GM18517 (cell line): ENCODE measurements at regions not wholly inside any gene's neighbourhood (a gene's known extent, or its start where the extent isn't known, plus 50 kb on each side); places are given as distances from the start of the nearest gene placed in this dataset.
"Not testable (repeated sequence)": the region's sequence is repeated elsewhere in the genome, so short reads cannot be mapped to it uniquely, and the experiment has no call there.

Experiments used
- ATAC-seq: cut with Tn5 transposase; IDR thresholded peaks from one replicate; pipeline ENCODE4 v1.9.1; 2021; ENCODE audit warnings: mild to moderate bottlenecking, moderate library complexity; ENCODE audit not compliant: unreplicated experiment

DNA sequence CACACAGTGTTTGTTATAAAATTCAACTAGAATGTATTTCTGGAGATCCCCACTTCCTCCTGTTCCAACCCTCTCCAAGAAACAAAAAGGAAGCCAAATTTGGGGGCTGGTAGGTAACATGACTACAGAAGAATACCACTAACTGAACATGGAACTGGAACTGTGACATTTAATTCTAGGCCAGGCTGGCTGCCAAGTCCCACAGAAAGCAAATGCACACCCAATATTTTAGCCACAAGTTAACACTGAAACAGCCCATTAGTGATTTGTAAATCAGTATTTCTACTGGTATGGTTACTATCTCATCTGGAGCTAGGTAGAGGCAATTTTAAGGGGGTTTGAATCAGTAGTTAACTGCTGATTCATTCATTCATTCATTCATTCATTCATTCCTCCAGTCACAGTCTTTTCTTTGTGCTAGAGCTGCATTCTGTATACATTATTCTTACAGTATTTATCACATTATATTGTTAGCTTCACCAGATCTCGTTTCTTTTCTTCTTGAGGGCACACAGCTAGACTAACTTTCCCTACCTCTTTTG is 131.7 kb upstream of the GDNF start:
- ATAC-seq, result no peak

DNA sequence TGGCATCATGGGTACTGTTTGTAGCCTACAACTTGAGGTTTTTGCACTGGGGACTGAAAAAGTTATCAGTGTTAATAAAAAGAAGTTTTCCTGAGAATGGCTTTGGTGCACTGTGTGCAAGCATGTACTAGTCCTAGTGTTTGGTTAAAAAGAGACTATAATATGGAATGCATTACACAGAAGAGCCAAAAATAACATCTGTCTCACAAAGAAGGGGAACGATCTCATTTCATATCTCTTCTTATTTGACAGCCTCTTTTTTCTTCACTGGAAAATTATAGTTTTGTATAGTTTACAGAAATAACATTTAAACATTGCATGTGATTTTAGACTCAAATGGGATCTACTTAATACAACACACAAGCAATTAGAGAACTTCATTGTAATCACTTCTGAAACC is 127.0 kb upstream of the GDNF start:
- ATAC-seq, result no peak

DNA sequence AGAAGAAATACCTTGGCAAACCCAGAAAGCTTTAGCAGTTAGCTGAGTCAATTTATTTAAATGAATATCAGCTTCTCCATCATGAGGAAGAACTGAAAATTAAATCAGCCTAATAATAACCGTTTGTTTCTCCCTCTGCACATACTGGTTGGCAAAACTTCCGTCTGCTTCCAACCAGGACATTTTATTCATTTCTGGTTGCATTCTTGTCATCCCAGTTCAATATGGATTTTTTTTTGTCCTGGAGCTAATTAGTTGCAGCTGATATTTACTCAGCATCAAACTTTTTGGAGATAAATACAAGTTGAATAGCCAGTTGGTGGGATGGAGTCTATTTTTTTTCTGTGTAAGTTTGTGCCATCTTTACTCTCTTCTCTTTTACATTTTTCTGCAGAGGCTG is 126.5 kb upstream of the GDNF start:
- no peak for ATAC-seq

DNA sequence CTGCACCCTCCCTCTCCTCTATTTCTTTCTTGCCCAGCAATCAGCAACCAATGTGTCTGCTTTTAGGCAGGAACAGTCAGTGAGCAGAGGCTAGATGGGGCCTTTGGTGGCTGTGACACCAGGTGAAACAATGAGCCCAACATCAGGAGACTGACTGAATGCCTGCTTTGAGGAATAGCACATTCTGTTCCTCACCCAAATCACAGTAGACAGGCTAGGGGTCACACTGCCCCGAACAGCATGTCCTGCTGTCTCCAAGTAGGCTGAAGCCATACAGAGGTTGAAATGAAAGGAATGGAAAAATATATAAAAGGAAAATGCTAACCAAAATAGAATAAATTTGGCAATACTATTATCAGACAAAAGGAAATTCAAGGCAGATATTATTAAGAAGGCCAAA is 122.5 kb upstream of the GDNF start:
- no peak for ATAC-seq

DNA sequence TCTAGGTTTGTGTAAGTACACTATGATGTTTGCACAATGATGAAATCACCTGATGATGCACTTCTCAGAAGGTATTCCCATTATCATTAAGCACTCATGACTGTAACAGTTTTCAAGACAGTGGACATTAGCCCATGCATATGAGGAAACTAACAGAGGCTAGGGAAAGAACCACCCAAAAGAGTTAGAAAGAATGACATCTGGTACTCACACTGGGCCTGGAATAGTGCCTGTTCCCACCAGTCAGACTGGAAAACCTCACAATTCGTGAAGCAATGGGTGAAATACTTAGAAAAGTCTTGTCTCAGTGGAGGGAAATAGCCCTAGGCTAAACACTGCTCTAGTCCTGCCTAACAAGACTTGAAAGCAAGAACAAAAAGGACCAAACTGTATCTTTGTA is 117.4 kb upstream of the GDNF start:
- ATAC-seq, result no peak

DNA sequence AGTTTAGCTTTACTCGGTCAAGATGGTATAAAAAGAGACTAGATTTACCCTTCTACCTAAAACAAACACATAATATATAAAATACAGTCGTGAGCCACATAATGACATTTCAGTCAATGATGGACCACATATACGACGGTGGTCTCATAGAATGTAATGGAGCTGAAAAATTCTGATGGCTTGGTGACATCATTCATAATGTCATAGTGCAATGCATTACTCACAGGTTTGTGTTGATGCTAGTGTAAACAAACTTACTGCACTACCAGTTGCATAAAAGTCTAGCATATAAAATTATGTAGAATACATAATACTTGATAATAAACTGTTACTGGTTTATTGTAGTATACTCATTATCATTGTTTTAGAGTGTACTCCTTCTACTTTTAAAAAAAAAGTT is 115.9 kb upstream of the GDNF start:
- no peak for ATAC-seq

DNA sequence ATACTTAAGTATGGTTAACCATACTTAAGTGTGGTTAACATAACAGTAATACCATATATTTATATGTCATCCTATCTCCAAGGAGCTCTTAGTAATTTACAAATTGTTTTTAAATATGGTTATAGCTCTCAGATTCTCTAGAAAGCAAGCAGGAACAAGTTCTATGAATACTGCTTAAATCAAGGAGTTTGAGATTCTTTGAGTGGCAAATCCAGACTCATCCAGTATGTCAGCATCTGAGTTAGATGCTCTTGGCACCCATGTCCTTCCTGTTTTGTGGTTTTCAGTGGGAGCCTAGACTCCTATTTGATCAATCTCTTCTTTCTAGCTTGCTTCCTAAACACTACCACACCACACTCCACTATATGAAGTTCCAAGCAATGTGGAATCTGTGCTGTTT is 114.7 kb upstream of the GDNF start:
- no peak for ATAC-seq

DNA sequence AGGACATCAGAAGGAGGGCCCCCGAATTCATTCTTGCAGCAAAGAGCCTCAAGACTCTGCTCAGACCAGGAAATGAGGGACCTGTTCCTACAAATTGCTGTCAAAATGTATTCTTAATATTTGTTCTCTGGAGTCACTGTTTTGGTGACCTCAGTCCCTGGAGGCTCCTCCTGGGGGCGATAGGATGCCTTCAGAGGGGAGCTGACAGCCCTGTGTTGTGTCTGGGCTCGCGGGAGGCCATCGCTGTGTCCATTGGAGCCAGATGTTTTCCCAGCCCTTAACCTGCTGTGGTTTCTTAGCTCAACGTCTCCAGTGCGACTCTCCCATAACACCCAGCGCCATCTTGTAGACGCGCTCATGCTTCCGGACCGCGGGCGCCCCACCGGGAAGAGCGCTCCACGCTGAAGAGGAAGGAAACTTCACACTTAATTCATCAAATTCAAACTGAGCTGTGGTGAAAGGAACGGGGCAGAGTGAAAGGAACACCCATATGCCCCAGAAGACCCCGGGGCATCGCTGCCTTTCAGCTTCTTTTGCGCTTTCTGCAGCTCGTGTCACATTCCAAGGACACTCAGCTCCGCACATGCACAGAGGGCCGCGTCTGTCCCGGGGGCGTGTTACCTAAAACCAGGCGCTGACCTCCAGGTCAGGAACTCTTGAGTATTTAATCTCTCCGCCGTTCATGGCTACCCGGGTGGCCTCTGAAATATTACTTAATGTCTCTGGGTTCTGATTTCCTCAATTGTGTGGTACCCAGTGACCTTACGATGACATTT is 112.3 kb upstream of the GDNF start:
- ATAC-seq, result no peak

DNA sequence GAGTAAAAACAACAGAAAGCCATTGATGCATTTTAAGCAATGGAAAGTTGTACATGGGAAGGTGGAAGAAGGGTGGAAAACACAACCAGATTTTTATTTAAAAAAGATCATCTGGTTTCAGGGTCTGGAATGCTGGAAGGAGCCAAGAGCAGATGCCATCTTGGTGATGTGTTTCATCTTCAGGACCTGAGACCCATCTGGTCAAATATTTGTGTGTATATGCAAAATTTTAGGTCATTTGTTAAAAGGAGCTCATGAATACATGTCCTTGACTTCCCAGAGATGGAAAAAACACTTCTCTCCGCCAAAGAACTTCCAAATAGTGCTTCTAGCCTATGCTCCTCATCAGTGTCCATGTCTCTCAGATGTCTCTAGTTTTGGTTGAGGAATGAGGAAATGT is 110.6 kb upstream of the GDNF start:
- no peak for ATAC-seq

DNA sequence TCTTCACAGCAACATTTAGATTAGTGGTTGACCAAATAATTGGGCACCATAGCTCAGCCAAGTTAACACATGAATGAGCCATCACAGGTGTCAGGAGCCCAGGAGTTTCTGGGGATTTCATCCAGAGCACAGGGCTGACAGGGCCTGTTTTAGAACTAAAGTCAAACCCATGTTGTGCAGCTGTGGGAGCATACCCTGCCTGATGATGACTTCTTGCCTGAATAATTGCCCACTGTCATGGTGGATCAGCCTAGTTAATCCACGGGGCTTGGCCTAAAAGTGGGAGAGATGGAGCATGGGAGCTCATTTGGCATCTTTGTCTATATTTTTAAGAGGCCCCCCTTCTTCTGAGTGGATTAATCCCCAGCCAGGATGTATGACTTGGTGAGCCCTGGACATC is 105.6 kb upstream of the GDNF start:
- no peak for ATAC-seq

DNA sequence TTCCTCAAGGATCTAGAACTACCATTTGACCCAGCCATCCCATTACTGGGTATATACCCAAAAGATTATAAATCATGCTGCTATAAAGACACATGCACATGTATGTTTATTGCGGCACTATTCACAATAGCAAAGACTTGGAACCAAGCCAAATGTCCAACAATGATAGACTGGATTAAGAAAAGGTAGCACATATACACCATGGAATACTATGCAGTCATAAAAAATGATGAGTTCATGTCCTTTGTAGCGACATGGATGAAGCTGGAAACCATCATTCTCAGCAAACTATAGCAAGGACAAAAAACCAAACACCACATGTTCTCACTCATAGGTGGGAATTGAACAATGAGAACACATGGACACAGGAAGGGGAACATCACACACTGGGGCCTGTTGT is 103.3 kb upstream of the GDNF start:
- ATAC-seq, result not testable (repeated sequence)

DNA sequence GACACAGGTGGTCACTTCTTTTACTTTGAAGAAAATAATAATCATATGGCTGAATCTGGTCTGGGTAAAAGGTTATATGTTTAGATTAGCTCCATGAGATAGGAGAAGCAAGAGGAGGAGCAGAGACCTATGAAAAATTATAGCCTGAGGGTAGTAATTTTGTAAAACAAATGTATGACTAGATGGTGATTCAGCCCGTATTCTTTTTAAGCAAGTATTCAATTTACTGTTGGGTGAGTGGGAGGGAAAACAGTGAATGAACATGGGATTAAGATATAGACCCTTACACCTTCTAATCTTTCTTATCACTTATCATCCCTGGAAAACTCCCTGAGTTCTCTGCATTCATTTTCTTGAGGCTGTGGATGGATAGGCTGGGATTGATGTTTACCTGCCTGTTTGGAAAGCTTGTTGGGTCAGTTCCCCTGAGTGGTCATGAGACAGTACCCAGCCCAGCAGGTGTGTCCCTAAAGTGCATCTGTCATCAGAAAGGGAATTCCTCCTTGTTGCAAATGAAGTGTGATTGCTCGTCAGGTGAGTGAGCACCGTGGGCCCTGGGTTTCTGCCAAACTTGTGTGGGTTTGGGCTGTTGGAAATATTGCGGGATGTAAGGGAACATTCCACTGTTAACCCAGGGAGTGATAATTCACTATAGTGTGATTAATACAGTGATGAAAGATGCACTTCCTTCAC is 101.2 kb upstream of the GDNF start:
- no peak for ATAC-seq

DNA sequence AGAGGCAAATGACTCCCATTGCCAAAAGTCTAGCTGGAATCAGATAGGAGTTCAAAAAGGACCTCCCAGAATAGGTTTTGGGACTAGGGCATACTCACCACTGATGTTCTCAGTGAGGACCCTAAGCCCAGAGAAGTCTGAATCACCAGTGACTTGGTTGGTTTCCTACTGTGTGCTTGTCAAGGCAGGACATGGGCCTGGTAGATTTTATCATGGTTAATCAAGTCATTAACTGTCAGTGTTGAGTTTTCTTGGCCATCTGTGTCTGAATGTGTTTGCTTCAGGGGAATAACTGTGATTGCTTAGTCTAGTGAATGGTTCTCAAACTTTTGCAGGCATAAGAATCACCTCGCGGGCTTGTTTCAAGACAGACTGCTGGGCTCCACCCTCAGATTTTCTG is 99.0 kb upstream of the GDNF start:
- no peak for ATAC-seq

DNA sequence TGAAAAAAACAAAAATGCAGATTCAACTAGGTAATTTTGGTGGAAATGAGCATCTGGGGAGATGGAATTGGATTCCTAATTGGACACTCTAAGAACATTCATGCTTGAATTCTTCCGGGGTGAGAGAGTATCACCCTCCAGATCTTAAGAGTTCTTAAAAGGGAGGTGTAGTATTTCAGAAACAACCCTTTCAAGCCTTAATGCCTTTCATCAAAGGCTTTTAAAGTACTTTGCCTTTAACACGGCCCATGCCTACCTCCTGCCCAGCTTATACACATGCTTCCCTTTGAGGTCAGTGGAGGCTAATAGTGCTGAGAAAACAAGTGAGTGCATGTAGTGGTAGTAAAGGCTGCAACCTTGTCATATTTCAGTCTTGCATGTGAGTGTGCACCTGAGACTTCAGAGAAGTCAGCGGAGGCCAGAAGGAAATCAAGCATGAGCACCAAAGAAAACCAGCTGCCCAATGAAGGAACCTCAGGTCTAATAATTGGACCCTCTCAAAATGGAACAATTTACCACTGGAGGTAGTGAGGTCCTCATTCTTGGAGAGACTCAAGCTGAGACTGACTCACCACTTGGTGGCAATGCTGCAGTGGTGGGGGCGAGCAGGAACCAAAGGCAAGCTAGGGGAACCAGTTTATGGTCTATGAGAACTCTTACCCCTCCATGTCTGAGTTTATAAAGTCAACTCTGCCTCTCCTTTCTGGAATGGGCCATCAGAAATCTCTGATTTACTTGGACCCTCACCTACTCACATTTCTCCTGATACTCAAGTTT is 98.4 kb upstream of the GDNF start:
- no peak for ATAC-seq

DNA sequence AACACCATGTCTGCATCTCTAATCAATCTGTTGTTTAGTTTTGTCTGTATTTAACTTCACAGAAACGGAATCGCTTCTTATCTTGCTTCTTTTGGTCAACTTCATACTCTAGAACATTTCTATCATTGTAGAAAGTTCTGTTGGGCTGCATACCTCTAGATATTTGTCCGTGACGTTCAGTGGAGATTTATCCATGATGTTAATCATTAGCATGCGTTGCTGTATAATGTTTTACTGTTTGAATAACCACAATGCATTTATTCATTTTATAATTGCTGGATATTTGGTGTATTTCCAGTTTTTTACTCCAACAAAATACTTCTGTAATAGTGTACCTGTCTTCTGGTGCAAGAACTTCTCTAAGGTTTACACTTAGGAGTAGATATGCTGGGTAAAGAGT is 96.2 kb upstream of the GDNF start:
- ATAC-seq, result no peak

DNA sequence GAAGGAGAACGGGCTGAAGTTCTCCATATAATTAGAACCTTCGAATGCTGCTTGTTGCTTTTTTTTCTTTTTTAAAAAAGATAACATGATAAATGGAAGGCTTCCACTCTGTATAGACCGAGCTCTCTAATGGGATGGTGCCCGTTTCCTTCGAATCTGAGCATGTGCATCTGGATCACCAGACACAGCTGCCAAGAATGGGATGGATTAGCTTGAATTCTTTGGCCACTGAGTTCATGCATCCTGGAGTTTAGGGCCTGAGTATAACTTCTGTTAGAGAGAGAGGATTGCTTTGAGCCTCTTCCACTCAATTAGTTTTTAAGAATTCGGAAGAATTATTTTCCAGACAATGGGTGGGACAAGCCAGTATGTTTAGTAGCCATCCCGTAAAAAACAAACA is 93.7 kb upstream of the GDNF start:
- ATAC-seq, result no peak

DNA sequence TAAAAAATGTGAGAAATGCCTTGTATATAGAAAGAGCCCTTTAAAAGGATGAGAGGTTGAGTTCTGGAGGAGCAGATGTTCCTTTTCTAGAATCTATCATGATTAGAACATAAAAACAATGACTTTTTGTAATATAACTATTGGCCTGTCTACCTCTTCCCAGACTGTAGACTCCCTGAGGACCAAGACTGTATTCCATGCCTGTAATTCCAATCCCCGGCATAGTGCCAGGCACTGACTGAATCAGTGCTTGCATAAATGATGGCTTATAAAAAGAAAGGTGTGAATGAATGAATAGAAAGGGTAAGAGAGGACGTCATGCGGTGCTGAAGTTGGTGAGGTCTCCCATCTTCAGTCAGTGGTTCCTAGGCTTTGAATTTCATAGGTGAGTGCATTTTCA is 92.6 kb upstream of the GDNF start:
- no peak for ATAC-seq

DNA sequence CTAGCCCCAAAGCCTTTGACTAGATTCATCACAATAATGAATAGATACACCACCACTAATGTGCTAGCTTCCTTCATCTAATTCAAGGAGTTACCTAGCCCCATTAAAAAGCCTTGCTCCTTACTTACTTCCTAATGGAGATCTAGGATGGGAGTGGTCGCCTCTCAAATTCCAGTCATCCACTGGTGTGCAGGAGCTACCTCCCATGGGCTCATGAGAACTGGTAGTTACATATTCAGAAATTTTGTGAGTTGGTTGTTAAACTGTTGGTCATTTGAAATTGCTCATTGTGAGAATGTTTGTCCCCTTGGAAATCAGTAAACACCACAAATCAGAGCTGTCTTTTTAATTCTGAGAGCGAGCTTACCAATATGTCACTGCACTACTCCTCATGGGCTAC is 91.7 kb upstream of the GDNF start:
- no peak for ATAC-seq

DNA sequence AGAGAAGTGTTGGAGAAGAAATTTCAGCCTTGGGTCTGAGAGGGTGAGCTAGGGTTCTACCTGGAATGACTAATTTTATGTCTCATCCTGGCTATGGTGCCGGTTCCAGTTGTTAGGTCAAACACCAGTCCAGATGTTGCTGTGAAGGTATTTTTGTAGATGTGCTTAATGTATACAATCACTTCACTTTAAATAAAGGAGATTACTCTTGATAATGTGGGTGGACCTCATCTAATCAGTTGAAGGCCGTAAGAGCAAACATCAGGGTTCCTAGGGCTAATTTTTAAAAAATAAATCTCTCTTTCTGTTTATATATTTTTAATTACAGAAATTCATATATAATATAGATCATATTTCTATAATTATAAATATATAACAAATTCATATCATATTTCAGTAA is 90.5 kb upstream of the GDNF start:
- no peak for ATAC-seq

DNA sequence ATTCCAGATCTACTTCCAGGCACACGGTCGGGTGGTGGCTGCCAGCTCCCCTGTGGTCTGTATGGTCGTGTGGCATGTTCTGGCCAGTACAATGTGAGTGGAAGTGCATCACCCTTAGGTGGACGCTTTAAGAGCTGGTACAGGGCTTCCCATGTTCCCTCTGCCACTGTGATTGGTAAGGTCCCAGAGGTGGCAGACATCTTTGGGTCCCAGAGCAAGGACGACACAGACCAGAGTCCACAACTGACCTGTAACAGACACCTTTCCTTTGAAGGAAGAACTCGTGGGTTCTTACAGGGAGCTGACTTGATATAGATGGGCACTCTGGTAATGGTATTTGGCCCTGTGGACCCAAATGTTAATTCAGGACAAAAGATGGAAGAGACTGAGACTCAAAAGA is 90.0 kb upstream of the GDNF start:
- ATAC-seq, result no peak

DNA sequence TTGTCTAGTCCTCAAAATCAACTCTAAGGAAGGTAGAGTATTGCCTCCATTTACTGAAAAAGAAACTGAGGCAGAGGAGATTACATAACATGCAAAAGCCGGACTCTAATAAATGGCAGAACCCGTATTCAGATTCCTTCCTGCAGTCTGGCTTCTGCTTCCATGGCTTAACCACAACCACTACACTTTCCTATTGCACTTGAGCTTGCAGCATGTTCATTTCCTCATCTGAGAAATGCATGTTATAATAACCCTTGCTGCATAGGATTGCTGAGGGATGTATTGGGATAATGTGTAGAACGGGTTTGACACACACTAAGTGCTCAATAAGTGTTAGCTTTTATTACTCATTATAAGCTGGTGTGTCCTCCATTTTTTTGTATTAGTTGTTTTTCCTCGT is 87.9 kb upstream of the GDNF start:
- ATAC-seq, result not testable (repeated sequence)

DNA sequence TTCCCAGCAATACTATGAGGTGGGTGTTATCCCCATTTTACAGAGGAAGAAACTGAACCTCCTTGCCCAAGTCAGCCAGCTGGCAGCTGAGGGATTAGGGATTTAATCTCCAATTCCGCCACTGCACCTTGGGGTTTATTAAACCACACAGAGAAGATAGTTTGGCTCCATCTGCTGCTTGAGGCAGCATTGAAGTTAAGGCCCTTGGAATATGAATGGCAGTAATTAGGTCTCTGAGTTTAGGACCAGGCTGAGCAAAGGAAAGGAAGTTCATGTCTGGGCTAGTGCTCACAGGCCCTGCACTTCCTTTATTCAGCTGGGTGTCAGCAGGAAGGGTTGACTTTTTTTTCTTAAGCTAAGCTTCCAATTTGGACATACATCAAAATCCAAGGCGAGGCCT is 86.9 kb upstream of the GDNF start:
- ATAC-seq, result no peak
